ENCODE measurements at regions not wholly inside any gene's neighbourhood (a gene's known extent, or its start where the extent isn't known, plus 50 kb on each side); places are given as distances from the start of the nearest gene placed in this dataset.
"Not testable (repeated sequence)": the region's sequence is repeated elsewhere in the genome, so short reads cannot be mapped to it uniquely, and the experiment has no call there.

DNA sequence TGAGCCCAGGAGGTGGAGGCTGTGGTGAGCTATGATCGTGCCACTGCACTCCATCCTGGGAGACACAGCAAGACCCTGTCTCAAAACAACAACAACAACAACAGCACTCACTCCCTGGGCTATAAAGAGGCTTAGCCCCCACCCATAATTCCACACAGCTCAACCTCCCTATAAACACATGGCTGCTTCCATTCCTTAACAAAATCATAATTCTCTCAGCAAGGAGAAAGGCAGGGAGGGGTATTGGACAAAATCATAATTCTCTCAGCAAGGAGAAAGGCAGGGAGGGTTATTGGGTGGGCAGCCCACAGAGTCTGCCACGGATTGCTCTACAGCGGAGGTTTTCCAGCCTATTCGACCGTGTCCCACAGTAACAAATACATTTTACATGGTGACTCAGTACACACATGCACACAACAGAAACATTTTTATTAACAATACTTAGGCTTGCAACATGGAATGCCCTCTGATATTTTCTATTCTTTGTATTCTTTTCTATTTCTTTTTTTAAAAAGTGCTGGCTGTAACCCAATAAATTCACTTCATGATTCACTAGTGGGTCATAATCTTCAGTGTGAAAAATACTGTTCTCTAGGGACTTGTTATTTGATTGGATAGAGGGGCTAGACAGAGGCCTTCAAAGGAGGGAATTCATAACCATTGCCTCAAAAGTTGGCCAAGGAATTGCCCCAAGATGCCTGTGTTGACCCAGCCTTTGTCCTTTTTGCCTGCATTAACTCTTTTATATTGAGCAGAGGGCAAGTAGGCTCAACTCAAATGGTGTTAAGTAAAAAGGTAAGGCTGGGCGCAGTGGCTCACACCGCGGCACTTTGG lies 50.6 kb upstream of the ZMYND8 start:
- no peak for DNase-seq

- DNase-seq: peak in 1 of 56 donors; percentile 7
Measured at GRCh38 chr20:47411161-47411560, 54.7 kb upstream of the ZMYND8 start.

- DNase-seq: no peak
Measured at GRCh38 chr20:47412083-47412482, 55.6 kb upstream of the ZMYND8 start.

- DNase-seq: no peak
Measured at GRCh38 chr20:47413189-47413588, 56.7 kb upstream of the ZMYND8 start.

DNA sequence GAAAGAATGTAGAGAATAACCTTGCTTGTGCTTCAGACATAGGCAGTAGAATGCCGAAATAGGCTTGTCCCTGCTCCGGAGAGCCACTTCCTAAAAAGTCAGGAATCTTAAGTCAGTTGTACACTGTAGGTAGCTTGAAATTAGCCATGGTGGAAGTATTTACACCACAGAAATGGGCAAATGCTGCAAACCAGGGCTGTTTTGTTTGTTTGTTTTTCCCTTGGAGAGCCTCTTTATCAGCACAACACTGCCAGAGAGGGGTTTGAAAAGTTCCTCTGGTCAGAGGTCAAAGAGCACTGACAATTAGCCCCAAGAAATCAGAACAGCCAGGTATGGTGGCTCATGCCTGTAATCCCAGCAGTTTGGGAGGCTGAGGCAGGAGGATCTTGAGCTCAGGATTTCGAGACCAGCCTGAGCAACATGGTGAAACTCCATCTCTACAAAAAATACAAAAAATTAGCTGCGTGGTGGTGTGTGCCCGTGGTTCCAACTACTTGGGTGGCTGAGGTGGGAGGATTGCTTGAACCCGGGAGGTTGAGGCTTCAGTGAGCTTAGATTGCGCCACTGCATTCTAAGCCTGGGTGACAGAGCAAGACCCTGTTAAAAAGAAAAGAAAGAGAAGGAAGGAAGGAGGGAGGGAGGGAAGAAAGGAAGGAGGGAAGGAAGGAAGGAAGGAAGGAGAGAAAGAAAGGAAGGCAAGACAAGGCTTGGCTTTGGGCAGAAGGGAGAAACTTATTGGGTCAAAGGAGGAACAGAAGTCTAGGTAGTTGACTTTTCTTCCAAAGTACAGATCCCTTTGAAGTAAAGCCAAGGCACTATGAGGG lies 61.0 kb upstream of the ZMYND8 start:
- DNase-seq: no peak

GRCh38 chr20:47418069-47418757 lies 61.7 kb upstream of the ZMYND8 start:
- DNase-seq: no peak

GRCh38 chr20:47419953-47420514 lies 63.5 kb upstream of the ZMYND8 start:
- no peak for DNase-seq

GRCh38 chr20:47421076-47421475 lies 64.6 kb upstream of the ZMYND8 start:
- DNase-seq: no peak

DNA sequence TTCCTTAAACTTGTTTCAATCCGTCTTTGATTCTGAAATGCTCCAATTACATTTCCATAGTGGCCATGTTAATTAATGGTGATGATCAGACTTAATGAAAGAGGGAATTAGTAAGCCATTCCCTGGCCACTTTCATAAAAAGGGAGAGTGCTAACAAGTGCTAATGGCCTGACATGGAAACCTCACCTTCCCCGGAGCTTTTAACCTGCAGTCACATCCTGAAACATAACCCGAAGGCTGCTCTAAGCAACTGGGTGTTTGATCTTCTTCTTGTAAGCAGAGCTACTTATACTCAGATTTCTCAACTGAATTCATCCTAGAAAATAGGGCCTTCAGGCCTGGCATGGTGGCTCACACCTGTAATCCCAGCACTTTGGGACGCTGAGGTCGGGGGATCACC lies 67.1 kb upstream of the ZMYND8 start:
- no peak for DNase-seq

GRCh38 chr20:47427067-47427466 lies 70.6 kb upstream of the ZMYND8 start:
- no peak for DNase-seq

DNA sequence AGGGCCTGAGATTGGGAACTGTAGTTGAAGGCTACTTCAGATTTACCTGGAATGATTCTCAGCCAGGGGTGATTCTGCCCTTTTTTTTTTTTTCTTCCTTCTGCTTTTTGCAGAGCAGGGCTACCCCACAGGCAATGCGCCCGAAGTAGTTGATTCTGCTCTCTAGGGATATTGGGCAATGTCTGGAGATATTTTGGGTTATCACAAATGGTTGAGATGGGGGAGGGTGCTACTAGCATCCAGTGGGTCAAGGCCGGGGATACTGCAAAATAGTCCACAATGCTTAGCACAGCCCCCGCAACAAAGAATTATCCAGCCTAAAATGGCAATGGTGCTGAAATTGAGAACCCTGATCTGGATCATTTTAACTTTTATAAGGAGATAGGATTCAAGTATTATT lies 71.2 kb upstream of the ZMYND8 start:
- DNase-seq: no peak

DNA sequence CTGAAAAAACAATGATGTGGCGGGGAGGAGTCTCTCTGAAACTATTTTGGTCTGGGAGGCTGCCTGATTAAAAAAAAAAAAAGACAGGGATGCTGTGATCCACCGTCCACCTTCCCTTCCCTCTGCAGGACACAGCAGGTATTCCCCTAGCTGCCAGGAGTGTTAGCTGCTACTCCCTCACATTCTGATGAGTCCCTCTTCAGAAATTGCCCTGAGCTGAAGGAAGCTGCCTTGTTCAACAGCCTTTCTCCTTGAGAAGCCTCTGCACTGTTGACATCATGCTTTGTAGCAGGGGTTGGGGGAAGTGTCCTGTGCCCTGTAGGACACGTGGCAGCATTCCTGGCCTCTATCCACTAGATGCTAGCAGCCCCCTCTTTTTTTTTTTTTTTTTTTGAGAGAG lies 71.7 kb upstream of the ZMYND8 start:
- DNase-seq: no peak

GRCh38 chr20:47428851-47429336 lies 72.4 kb upstream of the ZMYND8 start:
- no peak for DNase-seq

DNA sequence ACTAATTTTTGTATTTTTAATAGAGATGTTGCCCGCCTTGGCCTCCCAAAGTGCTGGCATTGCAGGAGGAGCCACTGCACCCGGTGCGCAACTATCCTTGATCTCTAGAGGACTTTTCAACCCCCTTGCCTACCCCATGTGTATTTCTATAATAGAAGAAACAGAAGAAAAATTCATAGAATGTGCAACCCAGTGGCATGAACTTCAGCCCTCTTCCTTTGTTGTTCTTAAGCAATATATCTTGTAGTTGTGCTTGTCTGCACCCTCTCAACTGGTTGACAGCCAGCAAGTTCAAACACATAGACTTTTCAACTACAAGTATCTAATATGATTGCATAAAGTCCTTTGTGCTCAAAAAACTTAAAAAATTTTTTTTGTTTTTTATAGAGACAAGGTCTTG lies 72.3 kb upstream of the NCOA3 start:
- DNase-seq: no peak

DNA sequence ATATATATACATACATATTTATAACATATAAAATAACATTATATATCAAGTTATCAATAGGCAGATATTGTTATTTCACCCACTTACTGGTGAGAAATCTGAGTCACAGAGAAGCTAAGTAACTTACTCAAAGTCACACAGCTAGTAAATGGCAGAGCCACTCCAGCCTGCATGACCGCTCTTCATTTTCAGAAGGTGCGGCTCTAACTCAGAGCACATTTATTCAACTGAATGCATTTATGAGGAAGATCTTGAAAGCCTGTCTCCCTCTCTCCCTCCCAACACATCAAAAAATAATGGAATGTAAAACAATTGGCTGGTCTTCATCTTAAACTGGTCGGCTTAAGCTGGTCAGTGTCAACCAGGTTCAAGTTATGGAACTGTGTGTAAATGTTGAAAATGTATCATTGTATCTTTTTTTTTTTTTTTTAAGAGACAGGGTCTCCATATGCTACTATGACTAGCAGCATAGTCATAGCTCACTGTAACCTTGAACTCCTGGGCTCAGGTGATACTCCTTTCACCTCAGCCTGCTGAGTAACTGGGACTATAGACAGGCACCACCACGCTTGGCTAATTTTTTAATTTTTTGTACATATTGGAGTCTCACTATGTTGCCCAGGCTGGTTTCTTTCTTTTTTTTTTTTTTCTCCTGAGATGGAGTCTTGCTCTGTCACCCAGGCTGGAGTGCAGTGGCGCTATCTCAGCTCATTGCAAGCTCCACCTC lies 70.7 kb upstream of the NCOA3 start:
- no peak for DNase-seq

- no peak for DNase-seq
Measured at GRCh38 chr20:47432834-47433210, 68.9 kb upstream of the NCOA3 start.

GRCh38 chr20:47434128-47434779 lies 67.4 kb upstream of the NCOA3 start:
- DNase-seq: not testable (repeated sequence)

GRCh38 chr20:47438464-47439381 lies 63.0 kb upstream of the NCOA3 start:
- DNase-seq: peak in 1 of 56 donors; percentile 8

All from amygdala (tissue), 56 donors.